ENCODE measurements at regions not wholly inside any gene's neighbourhood (a gene's known extent, or its start where the extent isn't known, plus 50 kb on each side); places are given as distances from the start of the nearest gene placed in this dataset.
A peak's percentile ranks its signal among the peaks of the same experiment; 100 is the strongest.
"Not testable (repeated sequence)": the region's sequence is repeated elsewhere in the genome, so short reads cannot be mapped to it uniquely, and the experiment has no call there.

GRCh38 chr6:113010196-113010989, 663.3 kb downstream of the RFPL4B start:
- no peak for DNase-seq (ENCODE audit: low read depth in 4 of 4, low spot score in 3 of 4)

GRCh38 chr6:113011389-113011788, 664.3 kb downstream of the RFPL4B start:
- DNase-seq (ENCODE audit: low read depth in 4 of 4, low spot score in 3 of 4) = no peak

- DNase-seq (ENCODE audit: low read depth in 4 of 4, low spot score in 3 of 4) = no peak
Observed at GRCh38 chr6:113011801-113012200, 664.7 kb downstream of the RFPL4B start.

GRCh38 chr6:113015249-113015648, 668.1 kb downstream of the RFPL4B start:
- DNase-seq (ENCODE audit: low read depth in 4 of 4, low spot score in 3 of 4) = no peak

GRCh38 chr6:113017353-113017752, 670.2 kb downstream of the RFPL4B start:
- DNase-seq (ENCODE audit: low read depth in 4 of 4, low spot score in 3 of 4) = no peak

GRCh38 chr6:113018351-113019151, 671.4 kb downstream of the RFPL4B start:
- DNase-seq (ENCODE audit: low read depth in 4 of 4, low spot score in 3 of 4) = peak in 1 of 4 donors; percentile 8

GRCh38 chr6:113019176-113019575, 672.0 kb downstream of the RFPL4B start:
- DNase-seq (ENCODE audit: low read depth in 4 of 4, low spot score in 3 of 4) = no peak

GRCh38 chr6:113027780-113028179, 680.6 kb downstream of the RFPL4B start:
- DNase-seq (ENCODE audit: low read depth in 4 of 4, low spot score in 3 of 4) = no peak

GRCh38 chr6:113029161-113029560, 682.0 kb downstream of the RFPL4B start:
- not testable (repeated sequence) for DNase-seq (ENCODE audit: low read depth in 4 of 4, low spot score in 3 of 4)

GRCh38 chr6:113031591-113032238, 684.6 kb downstream of the RFPL4B start:
- DNase-seq (ENCODE audit: low read depth in 4 of 4, low spot score in 3 of 4) = no peak

- DNase-seq (ENCODE audit: low read depth in 4 of 4, low spot score in 3 of 4) = no peak
Observed at GRCh38 chr6:113039005-113039404, 691.9 kb downstream of the RFPL4B start.

GRCh38 chr6:113047148-113047547, 700.0 kb downstream of the RFPL4B start:
- no peak for DNase-seq (ENCODE audit: low read depth in 4 of 4, low spot score in 3 of 4)

GRCh38 chr6:113047932-113048331, 700.8 kb downstream of the RFPL4B start:
- DNase-seq (ENCODE audit: low read depth in 4 of 4, low spot score in 3 of 4) = no peak

- DNase-seq (ENCODE audit: low read depth in 4 of 4, low spot score in 3 of 4) = no peak
Observed at GRCh38 chr6:113048741-113049140, 701.6 kb downstream of the RFPL4B start.

- DNase-seq (ENCODE audit: low read depth in 4 of 4, low spot score in 3 of 4) = no peak
Observed at GRCh38 chr6:113049190-113049589, 702.1 kb downstream of the RFPL4B start.

GRCh38 chr6:113050010-113050858, 703.1 kb downstream of the RFPL4B start:
- no peak for DNase-seq (ENCODE audit: low read depth in 4 of 4, low spot score in 3 of 4)

- DNase-seq (ENCODE audit: low read depth in 4 of 4, low spot score in 3 of 4) = no peak
Observed at GRCh38 chr6:113050979-113051378, 703.8 kb downstream of the RFPL4B start.

- no peak for DNase-seq (ENCODE audit: low read depth in 4 of 4, low spot score in 3 of 4)
Observed at GRCh38 chr6:113052506-113052905, 705.4 kb downstream of the RFPL4B start.

- DNase-seq (ENCODE audit: low read depth in 4 of 4, low spot score in 3 of 4) = no peak
Observed at GRCh38 chr6:113055061-113055460, 707.9 kb downstream of the RFPL4B start.

- no peak for DNase-seq (ENCODE audit: low read depth in 4 of 4, low spot score in 3 of 4)
Observed at GRCh38 chr6:113055998-113056397, 708.9 kb downstream of the RFPL4B start.
